ENCODE measurements at regions not wholly inside any gene's neighbourhood (a gene's known extent, or its start where the extent isn't known, plus 50 kb on each side); places are given as distances from the start of the nearest gene placed in this dataset.
"Not testable (repeated sequence)": the region's sequence is repeated elsewhere in the genome, so short reads cannot be mapped to it uniquely, and the experiment has no call there.

DNA sequence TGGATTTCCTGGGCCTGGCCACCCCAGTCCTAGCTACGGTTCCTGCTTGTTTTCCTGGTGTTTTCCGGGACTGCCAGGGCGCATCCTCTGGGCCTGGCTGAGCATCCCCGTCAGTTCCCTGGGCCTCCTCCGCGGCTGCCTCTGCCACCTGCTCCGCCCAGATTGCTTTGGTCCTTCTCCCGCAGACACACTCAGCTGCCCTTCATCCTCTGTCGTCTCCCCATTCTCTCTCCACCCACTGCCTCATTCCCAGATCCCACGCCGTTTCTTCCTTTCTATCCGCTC lies 153.2 kb upstream of the NBPF19 start:
- not testable (repeated sequence) for TF ChIP-seq EP300, POLR2A (IDR thresholded peaks at IDR 0.05)
- TF ChIP-seq, protein P1, sequence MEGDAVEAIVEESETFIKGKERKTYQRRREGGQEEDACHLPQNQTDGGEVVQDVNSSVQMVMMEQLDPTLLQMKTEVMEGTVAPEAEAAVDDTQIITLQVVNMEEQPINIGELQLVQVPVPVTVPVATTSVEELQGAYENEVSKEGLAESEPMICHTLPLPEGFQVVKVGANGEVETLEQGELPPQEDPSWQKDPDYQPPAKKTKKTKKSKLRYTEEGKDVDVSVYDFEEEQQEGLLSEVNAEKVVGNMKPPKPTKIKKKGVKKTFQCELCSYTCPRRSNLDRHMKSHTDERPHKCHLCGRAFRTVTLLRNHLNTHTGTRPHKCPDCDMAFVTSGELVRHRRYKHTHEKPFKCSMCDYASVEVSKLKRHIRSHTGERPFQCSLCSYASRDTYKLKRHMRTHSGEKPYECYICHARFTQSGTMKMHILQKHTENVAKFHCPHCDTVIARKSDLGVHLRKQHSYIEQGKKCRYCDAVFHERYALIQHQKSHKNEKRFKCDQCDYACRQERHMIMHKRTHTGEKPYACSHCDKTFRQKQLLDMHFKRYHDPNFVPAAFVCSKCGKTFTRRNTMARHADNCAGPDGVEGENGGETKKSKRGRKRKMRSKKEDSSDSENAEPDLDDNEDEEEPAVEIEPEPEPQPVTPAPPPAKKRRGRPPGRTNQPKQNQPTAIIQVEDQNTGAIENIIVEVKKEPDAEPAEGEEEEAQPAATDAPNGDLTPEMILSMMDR (IDR thresholded peaks at IDR 0.05), result not testable (repeated sequence)

Data from ovary (tissue), 3 donors.